ENCODE measurements at regions not wholly inside any gene's neighbourhood (a gene's known extent, or its start where the extent isn't known, plus 50 kb on each side); places are given as distances from the start of the nearest gene placed in this dataset.

GRCh38 chr1:234697015-234697414 is 87.0 kb upstream of the IRF2BP2 start:
- Histone ChIP-seq H3K4me3 (replicated peaks; ENCODE audit: insufficient read depth, low read length) (no peak overlapping the region), H3K27ac (replicated peaks) (no peak overlapping the region), H3K27me3 (ENCODE audit: insufficient read depth, poor library complexity, severe bottlenecking) (no peaks in the 10 kb centered on the region)
- no peak for DNase-seq (ENCODE audit: low read depth in 1 of 2, low spot score in 1 of 2)
- TF ChIP-seq REST (IDR thresholded peaks at IDR 0.05; ENCODE audit: insufficient replicate concordance, low read depth) (no peak), POLR2AphosphoS5 (IDR thresholded peaks at IDR 0.05; ENCODE audit: low read depth) (no peak), GABPA (IDR thresholded peaks at IDR 0.05; ENCODE audit: low read depth) (no peak), SPI1 (IDR thresholded peaks at IDR 0.05; ENCODE audit: borderline replicate concordance, low read depth) (no peak), CTCF (IDR thresholded peaks at IDR 0.05; ENCODE audit: insufficient read depth, low read length) (no peak)

- H3K27me3 ChIP-seq (ENCODE audit: insufficient read depth, poor library complexity, severe bottlenecking), result no peaks in the 10 kb centered on the region
- TF ChIP-seq CTCF (IDR thresholded peaks at IDR 0.05; ENCODE audit: insufficient read depth, low read length) (no peak), SPI1 (IDR thresholded peaks at IDR 0.05; ENCODE audit: borderline replicate concordance, low read depth) (no peak), POLR2AphosphoS5 (IDR thresholded peaks at IDR 0.05; ENCODE audit: low read depth) (no peak), REST (IDR thresholded peaks at IDR 0.05; ENCODE audit: insufficient replicate concordance, low read depth) (no peak), GABPA (IDR thresholded peaks at IDR 0.05; ENCODE audit: low read depth) (no peak)
- DNase-seq (ENCODE audit: low read depth in 1 of 2, low spot score in 1 of 2), result no peak
- no peak overlapping the region for H3K27ac ChIP-seq (replicated peaks)
- H3K4me3 ChIP-seq (replicated peaks; ENCODE audit: insufficient read depth, low read length), result no peak overlapping the region
Measured at GRCh38 chr1:234696148-234696576, 86.2 kb upstream of the IRF2BP2 start.

GRCh38 chr1:234694661-234695060 is 84.7 kb upstream of the IRF2BP2 start:
- no peak overlapping the region for H3K4me3 ChIP-seq (replicated peaks; ENCODE audit: insufficient read depth, low read length)
- TF ChIP-seq SPI1 (IDR thresholded peaks at IDR 0.05; ENCODE audit: borderline replicate concordance, low read depth), result no peak
- no peak for TF ChIP-seq POLR2AphosphoS5 (IDR thresholded peaks at IDR 0.05; ENCODE audit: low read depth)
- TF ChIP-seq CTCF (IDR thresholded peaks at IDR 0.05; ENCODE audit: insufficient read depth, low read length), result no peak
- TF ChIP-seq REST (IDR thresholded peaks at IDR 0.05; ENCODE audit: insufficient replicate concordance, low read depth), result no peak
- TF ChIP-seq GABPA (IDR thresholded peaks at IDR 0.05; ENCODE audit: low read depth), result no peak
- DNase-seq (ENCODE audit: low read depth in 1 of 2, low spot score in 1 of 2), result no peak
- no peak overlapping the region for H3K27ac ChIP-seq (replicated peaks)
- no peaks in the 10 kb centered on the region for H3K27me3 ChIP-seq (ENCODE audit: insufficient read depth, poor library complexity, severe bottlenecking)

All from HL-60 (cell line).